HCT116 (cell line): ENCODE measurements at regions not wholly inside any gene's neighbourhood (a gene's known extent, or its start where the extent isn't known, plus 50 kb on each side); places are given as distances from the start of the nearest gene placed in this dataset.

Experiments used
- ATAC-seq: fragments of 200-7000 bp; cut with Tn5 transposase; 2 replicates; pipeline ENCODE4 v1.9.1; 2020; ENCODE audit warnings: mild to moderate bottlenecking, moderate library complexity
- BruUV-seq: library from RNA; stranded (reverse); fragments of 400-500 nt; replicated peaks from 2 replicates; lab custom pipeline; 2021; lab: Mats Ljungman, UMichigan
- CTCF ChIA-PET: fragments of 300-600 bp; sonication (Branson Sonifier 250); formaldehyde crosslinking; loops from one replicate; lab custom pipeline; 2021; ENCODE audit warnings: antibody characterized with exemption; lab: Charles Lee
- POLR2A ChIA-PET: fragments of 300-600, 350-600 bp; sonication (Branson Sonifier 250); formaldehyde crosslinking; loops from one replicate; lab custom pipeline; 2021; ENCODE audit warnings: antibody characterized with exemption; lab: Charles Lee
- RAD21 ChIA-PET, 2 experiments: fragments of 300-600 bp; sonication (Branson Sonifier 250); formaldehyde crosslinking; loops; one replicate each; lab custom pipeline; 2023; ENCODE audit warnings: low total read pairs in 2 of 2; ENCODE audit not compliant: uncharacterized antibody in 2 of 2, unreplicated experiment in 2 of 2, low non-redundant PET in 1 of 2; lab: Charles Lee
- DNase-seq: peaks from one replicate; pipeline ENCODE4 v3.0.0-alpha.2; 2010; ENCODE audit warnings: low read depth, low spot score
- H2AFZ ChIP-seq: fragments of 200-600 bp; shearing (Covaris generic), sonication (generic); 2 replicates; pipeline ENCODE4 v1.6.1; 2017; ENCODE audit warnings: low read depth, mixed run types, mixed read lengths, antibody characterized with exemption, low read length; ENCODE audit not compliant: poor library complexity, severe bottlenecking
- H3K27ac ChIP-seq: 2 replicates; pipeline ENCODE4 v1.5.1; 2012; ENCODE audit warnings: low read depth, low read length
- H3K27me3 ChIP-seq: fragments of 200-600 bp; sonication (generic); 2 replicates; pipeline ENCODE4 v1.6.1; 2016; ENCODE audit warnings: mixed run types, low read length, mixed read lengths; ENCODE audit not compliant: insufficient read depth
- H3K36me3 ChIP-seq, 2 experiments: fragments of 200-500 bp in 1 of 2; fragments of 200-600 bp in 1 of 2; sonication (Bioruptor generic) in 1 of 2; sonication (generic) in 1 of 2; 2 replicates each; pipeline versions ENCODE4 v1.5.1 to v1.6.1; 2014 to 2016; ENCODE audit warnings: low read length in 2 of 2, inconsistent platforms in 1 of 2, mixed read lengths in 1 of 2, mixed run types in 1 of 2; ENCODE audit not compliant: insufficient read depth in 2 of 2, control insufficient read depth in 1 of 2
- H3K4me1 ChIP-seq, 2 experiments: fragments of 200-600 bp in 1 of 2; sonication (generic) in 1 of 2; 2 replicates each; pipeline versions ENCODE4 v1.5.1 to v1.6.1; 2012 to 2017; ENCODE audit warnings: low read length in 2 of 2, inconsistent platforms in 1 of 2, mild to moderate bottlenecking in 1 of 2, mixed read lengths in 1 of 2, mixed run types in 1 of 2, moderate library complexity in 1 of 2; ENCODE audit not compliant: insufficient read depth in 2 of 2, control insufficient read depth in 1 of 2
- H3K4me2 ChIP-seq: fragments of 200-600 bp; sonication (generic); 2 replicates; pipeline ENCODE4 v1.6.1; 2017; ENCODE audit warnings: mixed run types, low read length, mixed read lengths
- H3K4me3 ChIP-seq, 2 experiments: fragments of 200-600 bp in 1 of 2; sonication (generic) in 1 of 2; replicated peaks in 1 of 2; 2 replicates each; pipeline ENCODE4 v1.5.1; 2011 to 2016; ENCODE audit warnings: low read length in 2 of 2, control low read depth in 1 of 2, low read depth in 1 of 2, mild to moderate bottlenecking in 1 of 2, mixed read lengths in 1 of 2, mixed run types in 1 of 2
- H3K79me2 ChIP-seq: fragments of 200-600 bp; sonication (generic); 2 replicates; pipeline ENCODE4 v1.6.1; 2017; ENCODE audit warnings: mild to moderate bottlenecking, mixed run types, low read length, moderate library complexity, mixed read lengths; ENCODE audit not compliant: insufficient read depth
- H3K9ac ChIP-seq: fragments of 200-600 bp; sonication (generic); 2 replicates; pipeline ENCODE4 v1.6.1; 2016; ENCODE audit warnings: low read length, mixed read lengths
- H3K9me2 ChIP-seq: fragments of 200-600 bp; sonication (generic), shearing (Covaris generic); 2 replicates; pipeline ENCODE4 v1.6.1; 2017; ENCODE audit warnings: mixed run types, mild to moderate bottlenecking, moderate library complexity; ENCODE audit not compliant: insufficient read depth
- H3K9me3 ChIP-seq, 2 experiments: fragments of 200-500 bp in 1 of 2; fragments of 200-600 bp in 1 of 2; sonication (Bioruptor generic) in 1 of 2; sonication (generic) in 1 of 2; 2 replicates each; pipeline ENCODE4 v1.6.1; 2014 to 2017; ENCODE audit warnings: low read length in 2 of 2, mixed read lengths in 2 of 2, inconsistent platforms in 1 of 2, low read depth in 1 of 2, mild to moderate bottlenecking in 1 of 2, mixed run types in 1 of 2, moderate library complexity in 1 of 2; ENCODE audit not compliant: control insufficient read depth in 1 of 2, insufficient read depth in 1 of 2
- H4K20me1 ChIP-seq: fragments of 200-600 bp; sonication (generic), shearing (Covaris generic); 2 replicates; pipeline ENCODE4 v1.6.1; 2017; ENCODE audit warnings: mixed run types, mild to moderate bottlenecking, moderate library complexity; ENCODE audit not compliant: insufficient read depth
- CEBPB ChIP-seq: IDR thresholded peaks from 2 replicates; pipeline ENCODE4 v1.6.1; 2012; ENCODE audit warnings: low read depth
- EGR1 ChIP-seq: IDR thresholded peaks from 2 replicates; pipeline ENCODE4 v1.6.1; 2012; ENCODE audit warnings: low read depth
- ELF1 ChIP-seq: IDR thresholded peaks from 2 replicates; pipeline ENCODE4 v1.6.1; 2012; ENCODE audit warnings: low read depth, borderline replicate concordance
- EZH2 ChIP-seq: fragments of 200-600 bp; sonication (generic); IDR thresholded peaks from 2 replicates; pipeline ENCODE4 v1.6.1; 2017; ENCODE audit warnings: antibody characterized with exemption, mixed run types
- EZH2phosphoT487 ChIP-seq: fragments of 200-600 bp; IDR thresholded peaks from 2 replicates; pipeline ENCODE4 v1.6.1; 2018; ENCODE audit warnings: antibody characterized with exemption, borderline replicate concordance
- FOSL1 ChIP-seq: IDR thresholded peaks from 2 replicates; pipeline ENCODE4 v1.6.1; 2012; ENCODE audit warnings: low read depth
- POLR2A ChIP-seq: IDR thresholded peaks from 2 replicates; pipeline ENCODE4 v1.7.0; 2011; ENCODE audit warnings: borderline replicate concordance; ENCODE audit not compliant: insufficient read depth, insufficient read length; ENCODE audit errors: extremely low read depth
- POLR2AphosphoS5 ChIP-seq: IDR thresholded peaks from 2 replicates; pipeline ENCODE4 v1.6.1; 2011; ENCODE audit warnings: mild to moderate bottlenecking, low read depth, low read length, moderate library complexity
- RAD21 ChIP-seq: IDR thresholded peaks from 2 replicates; pipeline ENCODE4 v1.6.1; 2012; ENCODE audit warnings: low read depth, mild to moderate bottlenecking
- SRF ChIP-seq: IDR thresholded peaks from 2 replicates; pipeline ENCODE4 v1.6.1; 2012; ENCODE audit warnings: low read depth
- TCF7L2 ChIP-seq: IDR thresholded peaks from 2 replicates; pipeline ENCODE4 v1.7.0; 2011; ENCODE audit warnings: borderline replicate concordance, inconsistent platforms; ENCODE audit not compliant: insufficient read depth, insufficient read length; ENCODE audit errors: extremely low read depth
- YY1 ChIP-seq: IDR thresholded peaks from 2 replicates; pipeline ENCODE4 v1.6.1; 2011; ENCODE audit warnings: low read length, low read depth, moderate library complexity, mild to moderate bottlenecking; ENCODE audit not compliant: insufficient replicate concordance; ENCODE audit errors: extremely low read depth
- ZFX ChIP-seq: fragments of 450-650 bp; IDR thresholded peaks from 2 replicates; pipeline ENCODE4 v1.6.1; 2017
- intact Hi-C: fragments of 100-400 bp; cut with micrococcal nuclease; formaldehyde crosslinking; loops from 2 replicates; pipeline ENCODE4 v1.10.0; 2022
- TF ChIP-seq, protein P1 (sequence below): IDR thresholded peaks from 2 replicates; pipeline ENCODE4 v1.6.1; 2011; ENCODE audit warnings: mild to moderate bottlenecking, low read length, moderate library complexity; ENCODE audit not compliant: insufficient replicate concordance; ENCODE audit errors: extremely low read depth
- TF ChIP-seq, protein P2 (sequence below): IDR thresholded peaks from 2 replicates; pipeline ENCODE4 v1.6.1; 2012; ENCODE audit warnings: low read depth
- TF ChIP-seq, protein P3 (sequence below): IDR thresholded peaks from 2 replicates; pipeline ENCODE4 v1.6.1; 2012
- TF ChIP-seq, protein P4 (sequence below), 3 experiments: fragments of 200-600 bp in 1 of 3; sonication (generic) in 1 of 3; IDR thresholded peaks in 2 of 3; conservative IDR thresholded peaks in 1 of 3; 2 replicates each; pipeline ENCODE4 v1.5.1; 2012 to 2017; ENCODE audit warnings: low read depth in 2 of 3, low read length in 2 of 3, antibody characterized with exemption in 1 of 3, borderline replicate concordance in 1 of 3, control low read depth in 1 of 3, mild to moderate bottlenecking in 1 of 3, mixed read lengths in 1 of 3, mixed run types in 1 of 3, moderate library complexity in 1 of 3; ENCODE audit not compliant: insufficient read depth in 1 of 3

DNA sequence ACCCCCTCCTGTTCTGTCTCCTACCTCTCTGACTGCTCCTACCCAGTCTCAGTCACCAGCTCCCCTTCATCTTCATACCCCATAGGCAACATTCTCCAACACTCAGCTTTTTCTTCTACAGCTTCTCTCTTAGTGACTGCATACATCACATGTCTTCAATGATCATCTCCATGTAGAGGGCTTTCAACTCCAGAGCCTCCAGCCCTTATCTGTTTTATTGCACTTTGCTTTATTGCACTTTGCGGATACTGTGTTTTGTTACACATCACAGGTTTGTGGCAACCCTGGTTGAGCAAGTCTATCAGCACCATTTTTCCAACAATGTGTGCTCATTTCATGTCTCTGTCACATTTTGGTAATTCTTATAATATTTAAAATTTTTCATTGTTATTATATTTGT lies 230.7 kb downstream of the DEPDC1B start:
- no peaks in the 10 kb centered on the region for H3K4me1 ChIP-seq
- H2AFZ ChIP-seq, result no peak overlapping the region
- ATAC-seq (no peak), DNase-seq (no peak)
- H4K20me1 ChIP-seq, result no peaks in the 10 kb centered on the region
- H3K27me3 ChIP-seq, result peaks cover 11% of the 10 kb centered on the region; the same call in 1 of the 2 replicates
- H3K9ac ChIP-seq, result no peak overlapping the region
- ChIA-PET POLR2A (no interaction called here), CTCF (no interaction called here), RAD21 (no interaction called here)
- H3K9me3 ChIP-seq, result no peaks in the 10 kb centered on the region
- H3K4me3 ChIP-seq, result no peak overlapping the region
- H3K9me2 ChIP-seq, result no peaks in the 10 kb centered on the region
- no peak overlapping the region for H3K27ac ChIP-seq
- H3K79me2 ChIP-seq, result no peaks in the 10 kb centered on the region
- H3K36me3 ChIP-seq, result no peaks in the 10 kb centered on the region
- no TSS peak for BruUV-seq
- no peak overlapping the region for H3K4me2 ChIP-seq
- TF ChIP-seq EZH2phosphoT487, result no peak
- no peak for TF ChIP-seq POLR2A
- no peak for TF ChIP-seq YY1
- TF ChIP-seq SRF, result no peak
- TF ChIP-seq EZH2, result no peak
- no peak for TF ChIP-seq ZFX
- no peak for TF ChIP-seq ELF1
- TF ChIP-seq TCF7L2, result no peak
- TF ChIP-seq, protein P1, sequence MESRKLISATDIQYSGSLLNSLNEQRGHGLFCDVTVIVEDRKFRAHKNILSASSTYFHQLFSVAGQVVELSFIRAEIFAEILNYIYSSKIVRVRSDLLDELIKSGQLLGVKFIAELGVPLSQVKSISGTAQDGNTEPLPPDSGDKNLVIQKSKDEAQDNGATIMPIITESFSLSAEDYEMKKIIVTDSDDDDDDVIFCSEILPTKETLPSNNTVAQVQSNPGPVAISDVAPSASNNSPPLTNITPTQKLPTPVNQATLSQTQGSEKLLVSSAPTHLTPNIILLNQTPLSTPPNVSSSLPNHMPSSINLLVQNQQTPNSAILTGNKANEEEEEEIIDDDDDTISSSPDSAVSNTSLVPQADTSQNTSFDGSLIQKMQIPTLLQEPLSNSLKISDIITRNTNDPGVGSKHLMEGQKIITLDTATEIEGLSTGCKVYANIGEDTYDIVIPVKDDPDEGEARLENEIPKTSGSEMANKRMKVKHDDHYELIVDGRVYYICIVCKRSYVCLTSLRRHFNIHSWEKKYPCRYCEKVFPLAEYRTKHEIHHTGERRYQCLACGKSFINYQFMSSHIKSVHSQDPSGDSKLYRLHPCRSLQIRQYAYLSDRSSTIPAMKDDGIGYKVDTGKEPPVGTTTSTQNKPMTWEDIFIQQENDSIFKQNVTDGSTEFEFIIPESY, result no peak
- no peak for TF ChIP-seq FOSL1
- no peak for TF ChIP-seq EGR1
- TF ChIP-seq, protein P2, sequence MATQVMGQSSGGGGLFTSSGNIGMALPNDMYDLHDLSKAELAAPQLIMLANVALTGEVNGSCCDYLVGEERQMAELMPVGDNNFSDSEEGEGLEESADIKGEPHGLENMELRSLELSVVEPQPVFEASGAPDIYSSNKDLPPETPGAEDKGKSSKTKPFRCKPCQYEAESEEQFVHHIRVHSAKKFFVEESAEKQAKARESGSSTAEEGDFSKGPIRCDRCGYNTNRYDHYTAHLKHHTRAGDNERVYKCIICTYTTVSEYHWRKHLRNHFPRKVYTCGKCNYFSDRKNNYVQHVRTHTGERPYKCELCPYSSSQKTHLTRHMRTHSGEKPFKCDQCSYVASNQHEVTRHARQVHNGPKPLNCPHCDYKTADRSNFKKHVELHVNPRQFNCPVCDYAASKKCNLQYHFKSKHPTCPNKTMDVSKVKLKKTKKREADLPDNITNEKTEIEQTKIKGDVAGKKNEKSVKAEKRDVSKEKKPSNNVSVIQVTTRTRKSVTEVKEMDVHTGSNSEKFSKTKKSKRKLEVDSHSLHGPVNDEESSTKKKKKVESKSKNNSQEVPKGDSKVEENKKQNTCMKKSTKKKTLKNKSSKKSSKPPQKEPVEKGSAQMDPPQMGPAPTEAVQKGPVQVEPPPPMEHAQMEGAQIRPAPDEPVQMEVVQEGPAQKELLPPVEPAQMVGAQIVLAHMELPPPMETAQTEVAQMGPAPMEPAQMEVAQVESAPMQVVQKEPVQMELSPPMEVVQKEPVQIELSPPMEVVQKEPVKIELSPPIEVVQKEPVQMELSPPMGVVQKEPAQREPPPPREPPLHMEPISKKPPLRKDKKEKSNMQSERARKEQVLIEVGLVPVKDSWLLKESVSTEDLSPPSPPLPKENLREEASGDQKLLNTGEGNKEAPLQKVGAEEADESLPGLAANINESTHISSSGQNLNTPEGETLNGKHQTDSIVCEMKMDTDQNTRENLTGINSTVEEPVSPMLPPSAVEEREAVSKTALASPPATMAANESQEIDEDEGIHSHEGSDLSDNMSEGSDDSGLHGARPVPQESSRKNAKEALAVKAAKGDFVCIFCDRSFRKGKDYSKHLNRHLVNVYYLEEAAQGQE, result no peak
- TF ChIP-seq, protein P3, sequence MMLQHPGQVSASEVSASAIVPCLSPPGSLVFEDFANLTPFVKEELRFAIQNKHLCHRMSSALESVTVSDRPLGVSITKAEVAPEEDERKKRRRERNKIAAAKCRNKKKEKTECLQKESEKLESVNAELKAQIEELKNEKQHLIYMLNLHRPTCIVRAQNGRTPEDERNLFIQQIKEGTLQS, result no peak
- TF ChIP-seq POLR2AphosphoS5, result no peak
- TF ChIP-seq, protein P4, sequence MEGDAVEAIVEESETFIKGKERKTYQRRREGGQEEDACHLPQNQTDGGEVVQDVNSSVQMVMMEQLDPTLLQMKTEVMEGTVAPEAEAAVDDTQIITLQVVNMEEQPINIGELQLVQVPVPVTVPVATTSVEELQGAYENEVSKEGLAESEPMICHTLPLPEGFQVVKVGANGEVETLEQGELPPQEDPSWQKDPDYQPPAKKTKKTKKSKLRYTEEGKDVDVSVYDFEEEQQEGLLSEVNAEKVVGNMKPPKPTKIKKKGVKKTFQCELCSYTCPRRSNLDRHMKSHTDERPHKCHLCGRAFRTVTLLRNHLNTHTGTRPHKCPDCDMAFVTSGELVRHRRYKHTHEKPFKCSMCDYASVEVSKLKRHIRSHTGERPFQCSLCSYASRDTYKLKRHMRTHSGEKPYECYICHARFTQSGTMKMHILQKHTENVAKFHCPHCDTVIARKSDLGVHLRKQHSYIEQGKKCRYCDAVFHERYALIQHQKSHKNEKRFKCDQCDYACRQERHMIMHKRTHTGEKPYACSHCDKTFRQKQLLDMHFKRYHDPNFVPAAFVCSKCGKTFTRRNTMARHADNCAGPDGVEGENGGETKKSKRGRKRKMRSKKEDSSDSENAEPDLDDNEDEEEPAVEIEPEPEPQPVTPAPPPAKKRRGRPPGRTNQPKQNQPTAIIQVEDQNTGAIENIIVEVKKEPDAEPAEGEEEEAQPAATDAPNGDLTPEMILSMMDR (IDR thresholded peaks at IDR 0.05 in 2 of 3, conservative IDR thresholded peaks at IDR 0.05 in 1 of 3; ENCODE audit: borderline replicate concordance in 1 of 3, insufficient read depth in 1 of 3, low read depth in 2 of 3, low read length in 2 of 3), result no peak
- TF ChIP-seq CEBPB, result no peak
- TF ChIP-seq RAD21, result no peak
- intact Hi-C loops, result no loop called here
